ENCODE measurements at regions not wholly inside any gene's neighbourhood (a gene's known extent, or its start where the extent isn't known, plus 50 kb on each side); places are given as distances from the start of the nearest gene placed in this dataset.

GRCh38 chr11:128365044-128365443 lies 222.3 kb downstream of the ETS1 start:
- no peak for DNase-seq (ENCODE audit: low spot score)

GRCh38 chr11:128361451-128362020 lies 225.8 kb downstream of the ETS1 start:
- DNase-seq (ENCODE audit: low spot score) = no peak

DNA sequence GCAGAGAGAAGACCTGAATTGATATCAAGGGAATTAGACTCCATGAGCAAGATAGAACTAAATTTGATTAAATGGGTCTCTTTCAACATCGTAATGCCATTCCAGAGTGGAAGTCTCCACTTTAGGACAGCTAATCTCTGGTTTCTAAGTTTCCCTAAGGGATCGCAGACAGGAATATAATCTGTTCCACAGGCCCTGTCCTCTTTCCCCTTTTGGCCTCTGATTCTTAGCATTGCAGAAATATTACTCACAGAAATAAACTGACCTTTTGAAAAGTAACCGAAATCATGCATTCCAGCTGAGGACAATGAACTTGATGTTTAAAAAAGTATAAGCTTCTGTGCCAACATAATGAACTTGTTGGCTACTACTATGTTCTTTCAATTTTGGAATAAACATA lies 227.8 kb downstream of the ETS1 start:
- no peak for DNase-seq (ENCODE audit: low spot score)

DNA sequence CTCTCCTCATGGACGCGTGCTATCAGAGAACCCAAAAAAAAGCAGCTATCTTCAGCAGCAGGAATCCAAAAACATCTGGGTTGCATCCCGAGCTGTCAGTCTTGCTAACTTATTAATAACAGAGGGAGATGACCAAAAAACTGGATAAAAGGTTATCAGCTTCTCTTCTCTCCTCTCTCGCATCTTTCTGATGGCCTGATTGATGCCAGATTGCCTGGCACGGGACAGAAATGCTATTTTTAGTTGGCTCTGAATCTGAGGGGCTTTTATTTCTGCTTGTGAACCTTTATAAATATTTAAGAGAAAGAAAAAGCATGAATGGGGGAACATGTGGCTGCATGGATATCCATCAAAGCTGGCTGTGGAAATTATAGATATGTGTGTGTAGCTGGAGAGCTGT lies 230.3 kb downstream of the ETS1 start:
- DNase-seq (ENCODE audit: low spot score) = no peak

DNA sequence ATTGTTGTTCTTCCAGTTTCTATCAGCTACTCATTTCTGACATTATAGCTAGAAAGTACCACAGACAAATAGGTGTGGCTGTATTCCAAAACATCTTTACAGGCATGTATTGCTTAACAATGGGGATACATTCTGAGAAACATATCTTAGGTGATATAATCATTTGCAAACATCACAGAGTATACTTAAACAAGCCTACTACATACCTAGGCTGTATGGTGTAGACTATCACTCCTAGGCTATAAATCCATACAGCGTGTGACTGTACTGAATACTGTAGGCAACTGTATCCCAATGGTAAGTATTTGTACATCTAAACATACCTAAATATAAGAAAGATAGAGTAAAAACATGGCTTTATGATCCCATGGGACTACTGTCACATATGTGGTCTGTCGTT lies 231.8 kb downstream of the ETS1 start:
- no peak for DNase-seq (ENCODE audit: low spot score)

- DNase-seq (ENCODE audit: low spot score) = no peak
Measured at GRCh38 chr11:128354476-128354875, 232.9 kb downstream of the ETS1 start.

- no peak for DNase-seq (ENCODE audit: low spot score)
Measured at GRCh38 chr11:128351168-128351567, 236.2 kb downstream of the ETS1 start.

DNA sequence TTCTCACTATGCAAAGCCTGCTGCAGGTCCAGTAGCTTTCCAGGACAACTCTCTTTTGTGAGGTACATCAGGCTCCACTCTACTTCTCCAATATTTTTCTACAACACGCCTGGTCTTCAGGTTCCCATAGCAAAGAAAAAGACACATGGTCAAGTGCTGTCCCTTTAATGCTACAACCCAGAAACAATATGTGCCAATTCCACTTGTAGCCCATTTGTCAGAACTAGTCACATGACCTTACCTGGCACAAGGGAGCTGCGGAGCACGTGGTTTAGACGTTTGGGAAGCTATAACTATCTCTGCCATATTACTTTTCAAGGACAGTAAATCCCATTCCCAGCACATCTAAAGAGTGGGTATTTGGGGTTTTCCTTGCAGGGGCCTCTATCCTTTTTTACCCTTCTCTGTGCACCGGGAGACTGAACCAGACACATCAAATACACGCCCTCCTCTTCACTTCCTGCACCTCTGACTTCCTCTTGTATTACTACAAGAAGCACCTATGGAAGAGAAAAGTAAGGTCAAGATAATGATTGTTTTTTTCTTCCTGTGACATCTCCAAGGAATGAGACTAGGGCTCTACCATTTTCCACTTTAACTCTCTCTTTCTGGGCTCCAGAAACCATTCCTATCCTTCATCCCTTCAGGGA lies 237.6 kb downstream of the ETS1 start:
- no peak for DNase-seq (ENCODE audit: low spot score)

GRCh38 chr11:128346804-128347203 lies 240.6 kb downstream of the ETS1 start:
- DNase-seq (ENCODE audit: low spot score) = no peak

GRCh38 chr11:128345316-128345715 lies 242.0 kb downstream of the ETS1 start:
- DNase-seq (ENCODE audit: low spot score) = no peak

- no peak for DNase-seq (ENCODE audit: low spot score)
Measured at GRCh38 chr11:128343870-128344269, 243.5 kb downstream of the ETS1 start.

GRCh38 chr11:128343135-128343514 lies 244.2 kb downstream of the ETS1 start:
- DNase-seq (ENCODE audit: low spot score) = no peak

DNA sequence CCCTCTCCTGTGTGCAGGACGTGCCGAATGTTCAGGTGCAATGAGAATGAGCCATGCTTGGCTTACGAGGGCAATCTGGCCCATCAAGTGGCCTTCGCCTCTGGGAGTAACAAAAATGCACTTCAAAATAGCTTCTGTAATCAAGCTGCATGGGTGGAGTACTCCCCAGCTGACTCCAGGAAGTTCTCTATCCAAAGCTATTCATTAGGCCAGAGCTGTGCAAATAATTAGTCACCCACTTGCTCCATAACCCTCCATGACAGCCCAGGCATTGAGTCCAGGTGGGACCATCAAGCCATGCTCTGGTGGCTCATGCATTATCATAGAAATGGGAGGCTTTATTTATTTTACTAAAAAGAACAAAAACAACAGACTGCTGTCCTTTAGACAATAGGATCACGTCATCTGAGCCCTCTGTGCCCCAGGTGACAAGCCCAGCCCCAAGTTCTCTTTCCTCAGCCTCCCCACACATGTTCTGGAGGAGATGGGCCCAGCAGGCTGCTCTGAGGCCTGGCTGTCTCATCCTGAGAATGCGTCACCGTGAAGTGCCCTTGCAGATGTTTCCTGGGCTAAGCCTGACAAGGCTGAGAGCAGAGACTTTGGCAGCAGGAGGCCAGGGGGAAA lies 244.7 kb downstream of the ETS1 start:
- no peak for DNase-seq (ENCODE audit: low spot score)

- no peak for DNase-seq (ENCODE audit: low spot score)
Measured at GRCh38 chr11:128341280-128342248, 245.8 kb downstream of the ETS1 start.

- no peak for DNase-seq (ENCODE audit: low spot score)
Measured at GRCh38 chr11:128339792-128340191, 247.6 kb downstream of the ETS1 start.

GRCh38 chr11:128338811-128339210 lies 248.5 kb downstream of the ETS1 start:
- no peak for DNase-seq (ENCODE audit: low spot score)

- no peak for DNase-seq (ENCODE audit: low spot score)
Measured at GRCh38 chr11:128336203-128336602, 251.2 kb downstream of the ETS1 start.

GRCh38 chr11:128335729-128336128 lies 251.6 kb downstream of the ETS1 start:
- DNase-seq (ENCODE audit: low spot score) = no peak

GRCh38 chr11:128334311-128335044 lies 252.9 kb downstream of the ETS1 start:
- DNase-seq (ENCODE audit: low spot score) = no peak

- DNase-seq (ENCODE audit: low spot score) = no peak
Measured at GRCh38 chr11:128331317-128331716, 256.0 kb downstream of the ETS1 start.

DNA sequence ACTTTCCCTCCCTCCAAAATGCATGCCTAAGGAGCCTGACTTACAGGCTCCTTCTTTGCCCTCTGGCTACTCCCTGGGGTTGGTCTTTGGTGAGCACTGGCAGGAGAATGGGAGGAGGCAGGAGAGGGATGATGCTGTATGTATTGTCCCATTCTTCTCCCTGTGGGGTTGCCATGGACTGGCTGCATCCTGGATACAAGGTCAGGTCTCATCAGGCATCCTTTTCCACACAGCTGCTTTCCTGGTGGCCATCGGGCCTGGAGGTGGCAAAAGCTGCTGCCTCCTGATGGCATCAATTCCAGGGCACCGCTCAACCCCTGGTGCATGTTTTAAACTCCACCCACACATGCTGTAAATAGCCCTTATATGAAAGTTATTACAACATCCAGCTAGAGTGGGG lies 257.2 kb downstream of the ETS1 start:
- no peak for DNase-seq (ENCODE audit: low spot score)
